GM23338 (cell line): ENCODE measurements at regions not wholly inside any gene's neighbourhood (a gene's known extent, or its start where the extent isn't known, plus 50 kb on each side); places are given as distances from the start of the nearest gene placed in this dataset.

ENCODE experiments used
- ATAC-seq: fragments of 200-7000 bp; cut with Tn5 transposase; 3 replicates; pipeline ENCODE4 v1.9.1; 2020
- DNase-seq: peaks from one replicate; pipeline ENCODE4 v3.0.0-alpha.2; 2015; ENCODE audit warnings: low spot score
- H2AFZ ChIP-seq: fragments of 200-600 bp; sonication (generic); 2 replicates; pipeline ENCODE4 v1.8.0; 2016; ENCODE audit warnings: antibody characterized with exemption, mild to moderate bottlenecking, moderate library complexity
- H3F3A ChIP-seq: fragments of 200-600 bp; sonication (generic); replicated peaks from 2 replicates; pipeline ENCODE4 v1.8.0; 2017; ENCODE audit warnings: antibody characterized with exemption, mixed run types, low read depth
- H3K27ac ChIP-seq: fragments of 200-600 bp; sonication (generic); 2 replicates; pipeline ENCODE4 v1.6.1; 2016; ENCODE audit warnings: low read depth
- H3K27me3 ChIP-seq: fragments of 200-600 bp; sonication (generic); 2 replicates; pipeline ENCODE4 v1.8.0; 2016; ENCODE audit warnings: mild to moderate bottlenecking, mixed run types, moderate library complexity; ENCODE audit not compliant: insufficient read depth
- H3K36me3 ChIP-seq: fragments of 200-600 bp; sonication (generic); 2 replicates; pipeline ENCODE4 v1.8.0; 2016; ENCODE audit warnings: mild to moderate bottlenecking; ENCODE audit not compliant: insufficient read depth
- H3K4me1 ChIP-seq: fragments of 200-600 bp; sonication (generic); 2 replicates; pipeline ENCODE4 v1.8.0; 2016; ENCODE audit warnings: mild to moderate bottlenecking, moderate library complexity; ENCODE audit not compliant: insufficient read depth
- H3K4me2 ChIP-seq: fragments of 200-600 bp; sonication (generic); 2 replicates; pipeline ENCODE4 v1.7.1; 2017; ENCODE audit warnings: mixed run types
- H3K4me3 ChIP-seq: fragments of 200-600 bp; sonication (generic); 2 replicates; pipeline ENCODE4 v1.6.1; 2016; ENCODE audit warnings: mixed run types
- H3K79me2 ChIP-seq: fragments of 200-600 bp; sonication (generic); replicated peaks from 2 replicates; pipeline ENCODE4 v1.8.0; 2017; ENCODE audit warnings: mild to moderate bottlenecking; ENCODE audit not compliant: insufficient read depth
- H3K9me2 ChIP-seq: fragments of 200-600 bp; sonication (generic); 2 replicates; pipeline ENCODE4 v1.8.0; 2017; ENCODE audit not compliant: insufficient read depth
- H4K20me1 ChIP-seq: fragments of 200-600 bp; sonication (generic); replicated peaks from 2 replicates; pipeline ENCODE4 v1.8.0; 2017; ENCODE audit warnings: mild to moderate bottlenecking; ENCODE audit not compliant: insufficient read depth
- H3K27ac Mint-ChIP-seq: 2 replicates; pipeline ENCODE4 v1.8.0; 2020; ENCODE audit warnings: inconsistent platforms, mild to moderate bottlenecking, moderate library complexity, mixed read lengths
- H3K27me3 Mint-ChIP-seq: 3 replicates; pipeline ENCODE4 v1.8.0; 2022; ENCODE audit warnings: low read depth, mild to moderate bottlenecking, moderate library complexity, mixed read lengths, inconsistent platforms; ENCODE audit not compliant: insufficient read depth, poor library complexity
- H3K36me3 Mint-ChIP-seq: 3 replicates; pipeline ENCODE4 v1.8.0; 2021; ENCODE audit warnings: low read depth, mild to moderate bottlenecking, inconsistent platforms, moderate library complexity, mixed read lengths
- H3K4me1 Mint-ChIP-seq: 3 replicates; pipeline ENCODE4 v1.8.0; 2020; ENCODE audit warnings: mild to moderate bottlenecking, inconsistent platforms, mixed read lengths
- H3K4me3 Mint-ChIP-seq: 3 replicates; pipeline ENCODE4 v1.8.0; 2021; ENCODE audit warnings: moderate library complexity, mild to moderate bottlenecking, inconsistent platforms, mixed read lengths
- H3K9me3 Mint-ChIP-seq: 3 replicates; pipeline ENCODE4 v1.8.0; 2020; ENCODE audit warnings: moderate library complexity, mild to moderate bottlenecking, inconsistent platforms, mixed read lengths
- CREB1 ChIP-seq: fragments of 250-450 bp; sonication (Bioruptor Pico); IDR thresholded peaks from 2 replicates; pipeline ENCODE4 v1.5.0; 2020; ENCODE audit warnings: low read depth, mild to moderate bottlenecking, moderate library complexity
- EZH2 ChIP-seq: fragments of 200-600 bp; sonication (generic); IDR thresholded peaks from one replicate; pipeline ENCODE4 v1.8.0; 2017; ENCODE audit warnings: antibody characterized with exemption, mild to moderate bottlenecking, low read depth; ENCODE audit not compliant: unreplicated experiment
- EZH2phosphoT487 ChIP-seq: fragments of 200-600 bp; sonication (generic); IDR thresholded peaks from one replicate; pipeline ENCODE4 v1.8.1; 2018; ENCODE audit warnings: antibody characterized with exemption; ENCODE audit not compliant: unreplicated experiment
- JUNB ChIP-seq: IDR thresholded peaks from one replicate; pipeline ENCODE4 v1.6.1; 2016; ENCODE audit warnings: antibody characterized with exemption; ENCODE audit not compliant: unreplicated experiment
- NANOG ChIP-seq: IDR thresholded peaks from 2 replicates; pipeline ENCODE4 v1.6.1; 2016; ENCODE audit warnings: antibody characterized with exemption, borderline replicate concordance
- STAT1 ChIP-seq: IDR thresholded peaks from one replicate; pipeline ENCODE4 v1.6.1; 2016; ENCODE audit warnings: antibody characterized with exemption; ENCODE audit not compliant: unreplicated experiment
- ZNF114 ChIP-seq: fragments of 250-450 bp; sonication (Bioruptor Pico); IDR thresholded peaks from 2 replicates; pipeline ENCODE4 v1.5.0; 2020; ENCODE audit warnings: mild to moderate bottlenecking, moderate library complexity
- ZNF331 ChIP-seq: fragments of 250-450 bp; sonication (Bioruptor Pico); IDR thresholded peaks from 2 replicates; pipeline ENCODE4 v1.5.0; 2020; ENCODE audit warnings: low read depth, mild to moderate bottlenecking, moderate library complexity
- TF ChIP-seq, protein P1 (sequence below), 2 experiments: fragments of 200-600 bp in 1 of 2; sonication (generic) in 1 of 2; conservative IDR thresholded peaks; 2 replicates each; pipeline versions ENCODE4 v1.5.1 to v1.6.1; 2016 to 2017; ENCODE audit warnings: antibody characterized with exemption in 2 of 2, low read depth in 2 of 2, mild to moderate bottlenecking in 2 of 2, moderate library complexity in 1 of 2
- TF ChIP-seq, protein P2 (sequence below): IDR thresholded peaks from one replicate; pipeline ENCODE4 v1.6.1; 2018; ENCODE audit warnings: antibody characterized with exemption; ENCODE audit not compliant: unreplicated experiment
- TF ChIP-seq, protein P3 (sequence below): fragments of 250-450 bp; sonication (Bioruptor Pico); IDR thresholded peaks from 2 replicates; pipeline ENCODE4 v1.5.0; 2020; ENCODE audit warnings: mild to moderate bottlenecking, moderate library complexity
- TF ChIP-seq, protein P4 (sequence below): IDR thresholded peaks from 2 replicates; pipeline ENCODE4 v1.6.1; 2016; ENCODE audit warnings: antibody characterized with exemption

DNA sequence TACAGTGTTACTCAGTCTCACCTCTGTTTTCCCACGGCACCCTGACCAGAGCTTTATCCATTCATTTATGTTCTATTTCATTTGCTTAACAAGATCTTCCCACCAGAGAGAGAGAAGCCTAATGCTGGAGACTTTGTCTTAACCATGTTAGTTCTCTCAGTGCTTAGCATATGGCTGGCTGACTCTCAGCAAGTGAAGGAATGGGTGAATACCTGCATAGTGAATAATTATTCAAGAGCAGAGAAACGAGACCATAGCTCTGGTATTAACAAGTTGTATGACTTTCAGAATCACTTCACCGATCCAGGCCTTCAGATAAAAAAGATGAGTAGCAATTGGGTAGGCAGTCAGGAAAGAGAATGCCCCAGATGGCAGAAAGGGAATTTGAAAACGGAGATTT is 686.3 kb downstream of the LIG4 start:
- Histone ChIP-seq H3K27ac (no peak overlapping the region), H3K4me1 (no peaks in the 10 kb centered on the region), H3K4me2 (no peak overlapping the region), H2AFZ (no peak overlapping the region), H4K20me1 (no peaks in the 10 kb centered on the region), H3K27me3 (no peaks in the 10 kb centered on the region), H3K36me3 (no peaks in the 10 kb centered on the region), H3K79me2 (no peaks in the 10 kb centered on the region), H3F3A (no peaks in the 10 kb centered on the region), H3K4me3 (no peak overlapping the region), H3K9me2 (no peaks in the 10 kb centered on the region)
- H3K27me3 Mint-ChIP-seq, result peaks cover 1% of the 10 kb centered on the region
- no peaks in the 10 kb centered on the region for H3K36me3 Mint-ChIP-seq
- peaks cover 13% of the 10 kb centered on the region for H3K4me1 Mint-ChIP-seq
- H3K4me3 Mint-ChIP-seq, result no peak overlapping the region
- H3K27ac Mint-ChIP-seq, result peak overlapping the region; percentile 60; the same call in 1 of the 2 replicates
- H3K9me3 Mint-ChIP-seq, result no peaks in the 10 kb centered on the region
- TF ChIP-seq NANOG, result no peak
- TF ChIP-seq, protein P1, sequence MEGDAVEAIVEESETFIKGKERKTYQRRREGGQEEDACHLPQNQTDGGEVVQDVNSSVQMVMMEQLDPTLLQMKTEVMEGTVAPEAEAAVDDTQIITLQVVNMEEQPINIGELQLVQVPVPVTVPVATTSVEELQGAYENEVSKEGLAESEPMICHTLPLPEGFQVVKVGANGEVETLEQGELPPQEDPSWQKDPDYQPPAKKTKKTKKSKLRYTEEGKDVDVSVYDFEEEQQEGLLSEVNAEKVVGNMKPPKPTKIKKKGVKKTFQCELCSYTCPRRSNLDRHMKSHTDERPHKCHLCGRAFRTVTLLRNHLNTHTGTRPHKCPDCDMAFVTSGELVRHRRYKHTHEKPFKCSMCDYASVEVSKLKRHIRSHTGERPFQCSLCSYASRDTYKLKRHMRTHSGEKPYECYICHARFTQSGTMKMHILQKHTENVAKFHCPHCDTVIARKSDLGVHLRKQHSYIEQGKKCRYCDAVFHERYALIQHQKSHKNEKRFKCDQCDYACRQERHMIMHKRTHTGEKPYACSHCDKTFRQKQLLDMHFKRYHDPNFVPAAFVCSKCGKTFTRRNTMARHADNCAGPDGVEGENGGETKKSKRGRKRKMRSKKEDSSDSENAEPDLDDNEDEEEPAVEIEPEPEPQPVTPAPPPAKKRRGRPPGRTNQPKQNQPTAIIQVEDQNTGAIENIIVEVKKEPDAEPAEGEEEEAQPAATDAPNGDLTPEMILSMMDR (conservative IDR thresholded peaks at IDR 0.05; ENCODE audit: low read depth in 2 of 2), result no peak
- TF ChIP-seq, protein P2, sequence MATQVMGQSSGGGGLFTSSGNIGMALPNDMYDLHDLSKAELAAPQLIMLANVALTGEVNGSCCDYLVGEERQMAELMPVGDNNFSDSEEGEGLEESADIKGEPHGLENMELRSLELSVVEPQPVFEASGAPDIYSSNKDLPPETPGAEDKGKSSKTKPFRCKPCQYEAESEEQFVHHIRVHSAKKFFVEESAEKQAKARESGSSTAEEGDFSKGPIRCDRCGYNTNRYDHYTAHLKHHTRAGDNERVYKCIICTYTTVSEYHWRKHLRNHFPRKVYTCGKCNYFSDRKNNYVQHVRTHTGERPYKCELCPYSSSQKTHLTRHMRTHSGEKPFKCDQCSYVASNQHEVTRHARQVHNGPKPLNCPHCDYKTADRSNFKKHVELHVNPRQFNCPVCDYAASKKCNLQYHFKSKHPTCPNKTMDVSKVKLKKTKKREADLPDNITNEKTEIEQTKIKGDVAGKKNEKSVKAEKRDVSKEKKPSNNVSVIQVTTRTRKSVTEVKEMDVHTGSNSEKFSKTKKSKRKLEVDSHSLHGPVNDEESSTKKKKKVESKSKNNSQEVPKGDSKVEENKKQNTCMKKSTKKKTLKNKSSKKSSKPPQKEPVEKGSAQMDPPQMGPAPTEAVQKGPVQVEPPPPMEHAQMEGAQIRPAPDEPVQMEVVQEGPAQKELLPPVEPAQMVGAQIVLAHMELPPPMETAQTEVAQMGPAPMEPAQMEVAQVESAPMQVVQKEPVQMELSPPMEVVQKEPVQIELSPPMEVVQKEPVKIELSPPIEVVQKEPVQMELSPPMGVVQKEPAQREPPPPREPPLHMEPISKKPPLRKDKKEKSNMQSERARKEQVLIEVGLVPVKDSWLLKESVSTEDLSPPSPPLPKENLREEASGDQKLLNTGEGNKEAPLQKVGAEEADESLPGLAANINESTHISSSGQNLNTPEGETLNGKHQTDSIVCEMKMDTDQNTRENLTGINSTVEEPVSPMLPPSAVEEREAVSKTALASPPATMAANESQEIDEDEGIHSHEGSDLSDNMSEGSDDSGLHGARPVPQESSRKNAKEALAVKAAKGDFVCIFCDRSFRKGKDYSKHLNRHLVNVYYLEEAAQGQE, result no peak
- TF ChIP-seq, protein P3, sequence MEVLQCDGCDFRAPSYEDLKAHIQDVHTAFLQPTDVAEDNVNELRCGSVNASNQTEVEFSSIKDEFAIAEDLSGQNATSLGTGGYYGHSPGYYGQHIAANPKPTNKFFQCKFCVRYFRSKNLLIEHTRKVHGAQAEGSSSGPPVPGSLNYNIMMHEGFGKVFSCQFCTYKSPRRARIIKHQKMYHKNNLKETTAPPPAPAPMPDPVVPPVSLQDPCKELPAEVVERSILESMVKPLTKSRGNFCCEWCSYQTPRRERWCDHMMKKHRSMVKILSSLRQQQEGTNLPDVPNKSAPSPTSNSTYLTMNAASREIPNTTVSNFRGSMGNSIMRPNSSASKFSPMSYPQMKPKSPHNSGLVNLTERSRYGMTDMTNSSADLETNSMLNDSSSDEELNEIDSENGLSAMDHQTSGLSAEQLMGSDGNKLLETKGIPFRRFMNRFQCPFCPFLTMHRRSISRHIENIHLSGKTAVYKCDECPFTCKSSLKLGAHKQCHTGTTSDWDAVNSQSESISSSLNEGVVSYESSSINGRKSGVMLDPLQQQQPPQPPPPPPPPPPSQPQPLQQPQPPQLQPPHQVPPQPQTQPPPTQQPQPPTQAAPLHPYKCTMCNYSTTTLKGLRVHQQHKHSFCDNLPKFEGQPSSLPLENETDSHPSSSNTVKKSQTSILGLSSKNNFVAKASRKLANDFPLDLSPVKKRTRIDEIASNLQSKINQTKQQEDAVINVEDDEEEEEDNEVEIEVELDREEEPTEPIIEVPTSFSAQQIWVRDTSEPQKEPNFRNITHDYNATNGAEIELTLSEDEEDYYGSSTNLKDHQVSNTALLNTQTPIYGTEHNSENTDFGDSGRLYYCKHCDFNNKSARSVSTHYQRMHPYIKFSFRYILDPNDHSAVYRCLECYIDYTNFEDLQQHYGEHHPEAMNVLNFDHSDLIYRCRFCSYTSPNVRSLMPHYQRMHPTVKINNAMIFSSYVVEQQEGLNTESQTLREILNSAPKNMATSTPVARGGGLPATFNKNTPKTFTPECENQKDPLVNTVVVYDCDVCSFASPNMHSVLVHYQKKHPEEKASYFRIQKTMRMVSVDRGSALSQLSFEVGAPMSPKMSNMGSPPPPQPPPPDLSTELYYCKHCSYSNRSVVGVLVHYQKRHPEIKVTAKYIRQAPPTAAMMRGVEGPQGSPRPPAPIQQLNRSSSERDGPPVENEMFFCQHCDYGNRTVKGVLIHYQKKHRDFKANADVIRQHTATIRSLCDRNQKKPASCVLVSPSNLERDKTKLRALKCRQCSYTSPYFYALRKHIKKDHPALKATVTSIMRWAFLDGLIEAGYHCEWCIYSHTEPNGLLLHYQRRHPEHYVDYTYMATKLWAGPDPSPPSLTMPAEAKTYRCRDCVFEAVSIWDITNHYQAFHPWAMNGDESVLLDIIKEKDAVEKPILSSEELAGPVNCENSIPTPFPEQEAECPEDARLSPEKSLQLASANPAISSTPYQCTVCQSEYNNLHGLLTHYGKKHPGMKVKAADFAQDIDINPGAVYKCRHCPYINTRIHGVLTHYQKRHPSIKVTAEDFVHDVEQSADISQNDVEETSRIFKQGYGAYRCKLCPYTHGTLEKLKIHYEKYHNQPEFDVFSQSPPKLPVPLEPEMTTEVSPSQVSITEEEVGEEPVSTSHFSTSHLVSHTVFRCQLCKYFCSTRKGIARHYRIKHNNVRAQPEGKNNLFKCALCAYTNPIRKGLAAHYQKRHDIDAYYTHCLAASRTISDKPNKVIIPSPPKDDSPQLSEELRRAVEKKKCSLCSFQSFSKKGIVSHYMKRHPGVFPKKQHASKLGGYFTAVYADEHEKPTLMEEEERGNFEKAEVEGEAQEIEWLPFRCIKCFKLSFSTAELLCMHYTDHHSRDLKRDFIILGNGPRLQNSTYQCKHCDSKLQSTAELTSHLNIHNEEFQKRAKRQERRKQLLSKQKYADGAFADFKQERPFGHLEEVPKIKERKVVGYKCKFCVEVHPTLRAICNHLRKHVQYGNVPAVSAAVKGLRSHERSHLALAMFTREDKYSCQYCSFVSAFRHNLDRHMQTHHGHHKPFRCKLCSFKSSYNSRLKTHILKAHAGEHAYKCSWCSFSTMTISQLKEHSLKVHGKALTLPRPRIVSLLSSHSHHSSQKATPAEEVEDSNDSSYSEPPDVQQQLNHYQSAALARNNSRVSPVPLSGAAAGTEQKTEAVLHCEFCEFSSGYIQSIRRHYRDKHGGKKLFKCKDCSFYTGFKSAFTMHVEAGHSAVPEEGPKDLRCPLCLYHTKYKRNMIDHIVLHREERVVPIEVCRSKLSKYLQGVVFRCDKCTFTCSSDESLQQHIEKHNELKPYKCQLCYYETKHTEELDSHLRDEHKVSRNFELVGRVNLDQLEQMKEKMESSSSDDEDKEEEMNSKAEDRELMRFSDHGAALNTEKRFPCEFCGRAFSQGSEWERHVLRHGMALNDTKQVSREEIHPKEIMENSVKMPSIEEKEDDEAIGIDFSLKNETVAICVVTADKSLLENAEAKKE (CRISPR knock-in tag), result no peak
- no peak for TF ChIP-seq EZH2phosphoT487
- TF ChIP-seq, protein P4, sequence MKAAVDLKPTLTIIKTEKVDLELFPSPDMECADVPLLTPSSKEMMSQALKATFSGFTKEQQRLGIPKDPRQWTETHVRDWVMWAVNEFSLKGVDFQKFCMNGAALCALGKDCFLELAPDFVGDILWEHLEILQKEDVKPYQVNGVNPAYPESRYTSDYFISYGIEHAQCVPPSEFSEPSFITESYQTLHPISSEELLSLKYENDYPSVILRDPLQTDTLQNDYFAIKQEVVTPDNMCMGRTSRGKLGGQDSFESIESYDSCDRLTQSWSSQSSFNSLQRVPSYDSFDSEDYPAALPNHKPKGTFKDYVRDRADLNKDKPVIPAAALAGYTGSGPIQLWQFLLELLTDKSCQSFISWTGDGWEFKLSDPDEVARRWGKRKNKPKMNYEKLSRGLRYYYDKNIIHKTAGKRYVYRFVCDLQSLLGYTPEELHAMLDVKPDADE, result no peak
- no peak for TF ChIP-seq EZH2
- TF ChIP-seq ZNF114 (CRISPR knock-in tag), result no peak
- TF ChIP-seq ZNF331 (CRISPR knock-in tag), result no peak
- TF ChIP-seq JUNB, result no peak
- no peak for TF ChIP-seq STAT1
- no peak for TF ChIP-seq CREB1
- ATAC-seq (no peak), DNase-seq (no peak)
